HepG2 (cell line): ENCODE measurements at regions not wholly inside any gene's neighbourhood (a gene's known extent, or its start where the extent isn't known, plus 50 kb on each side); places are given as distances from the start of the nearest gene placed in this dataset.

ENCODE experiments used
- ATAC-seq: fragments of 200-7000 bp; cut with Tn5 transposase; 3 replicates; pipeline ENCODE4 v1.9.1; 2020; ENCODE audit warnings: mild to moderate bottlenecking, moderate library complexity
- BruUV-seq: library from RNA; stranded (reverse); fragments of 400-500 nt; replicated peaks from 2 replicates; lab custom pipeline; 2021; lab: Mats Ljungman, UMichigan
- CTCF ChIA-PET: fragments of 300-600 bp; formaldehyde crosslinking; extraction: SDS; loops from one replicate; lab custom pipeline; 2021; ENCODE audit warnings: low total read pairs, inconsistent platforms, low intra/inter-chr PET ratio; lab: Yijun Ruan, JAX
- POLR2A ChIA-PET: fragments of 350-600 bp; sonication (Branson Sonifier 250); formaldehyde crosslinking; loops from one replicate; lab custom pipeline; 2020; ENCODE audit warnings: antibody characterized with exemption, inconsistent platforms; lab: Yijun Ruan, JAX
- DNase-seq: peaks from one replicate; pipeline ENCODE4 v3.0.0-alpha.2; 2015; ENCODE audit warnings: low spot score
- FAIRE-seq: peaks from 3 replicates; lab custom pipeline; 2011; peaks lifted over from hg19 to GRCh38; lab: Jason Lieb, UNC
- H2AFZ ChIP-seq: one replicate; pipeline ENCODE4 v1.6.1; 2011; ENCODE audit warnings: low read length, inconsistent platforms
- H3K27ac ChIP-seq: fragments of 300-600 bp; 3 replicates; pipeline ENCODE4 v1.8.0; 2011; ENCODE audit warnings: mixed run types, mild to moderate bottlenecking, mixed read lengths, low read length, inconsistent platforms; ENCODE audit not compliant: insufficient read depth; ENCODE audit errors: extremely low read length
- H3K27me3 ChIP-seq, 2 experiments: fragments of 200-600 bp in 1 of 2; 2 replicates in 1 of 2; 3 replicates in 1 of 2; pipeline versions ENCODE4 v1.6.0 to v1.8.0; 2011; ENCODE audit warnings: low read length in 2 of 2, mild to moderate bottlenecking in 2 of 2, moderate library complexity in 2 of 2, inconsistent platforms in 1 of 2; ENCODE audit not compliant: insufficient read depth in 2 of 2, control insufficient read depth in 1 of 2
- H3K36me3 ChIP-seq, 2 experiments: fragments of 200-600 bp in 1 of 2; replicated peaks in 1 of 2; 2 replicates in 1 of 2; 3 replicates in 1 of 2; pipeline versions ENCODE4 v1.5.1 to v1.8.0; 2011; ENCODE audit warnings: low read length in 2 of 2, inconsistent platforms in 1 of 2; ENCODE audit not compliant: insufficient read depth in 2 of 2, control insufficient read depth in 1 of 2
- H3K4me1 ChIP-seq: 2 replicates; pipeline ENCODE4 v1.5.1; 2012; ENCODE audit warnings: low read length, inconsistent platforms; ENCODE audit not compliant: insufficient read depth
- H3K4me2 ChIP-seq: 2 replicates; pipeline ENCODE4 v1.6.0; 2011; ENCODE audit warnings: low read depth, low read length, inconsistent platforms
- H3K4me3 ChIP-seq, 3 experiments: fragments of 200-600 bp in 1 of 3; sonication (generic), shearing (Covaris generic) in 1 of 3; replicated peaks in 1 of 3; 2 replicates each; pipeline ENCODE4 v1.5.1; 2011 to 2016; ENCODE audit warnings: low read length in 3 of 3, inconsistent platforms in 2 of 3, low read depth in 2 of 3, mild to moderate bottlenecking in 2 of 3, control low read depth in 1 of 3, mixed read lengths in 1 of 3; ENCODE audit not compliant: insufficient read depth in 1 of 3
- H3K79me2 ChIP-seq: one replicate; pipeline ENCODE4 v1.6.1; 2011; ENCODE audit warnings: low read length, inconsistent platforms; ENCODE audit not compliant: insufficient read depth
- H3K9ac ChIP-seq: 2 replicates; pipeline ENCODE4 v1.6.0; 2011; ENCODE audit warnings: mild to moderate bottlenecking, low read depth, low read length, inconsistent platforms; ENCODE audit not compliant: insufficient read depth
- H3K9me3 ChIP-seq: 2 replicates; pipeline ENCODE4 v1.5.1; 2012; ENCODE audit warnings: mild to moderate bottlenecking, low read length
- H4K20me1 ChIP-seq: 2 replicates; pipeline ENCODE4 v1.6.0; 2011; ENCODE audit warnings: inconsistent platforms, mild to moderate bottlenecking, low read length, moderate library complexity; ENCODE audit not compliant: insufficient read depth
- CEBPG ChIP-seq: IDR thresholded peaks from 2 replicates; pipeline ENCODE4 v1.6.1; 2016
- SMARCE1 ChIP-seq: fragments of 450-650 bp; IDR thresholded peaks from 2 replicates; pipeline ENCODE4 v1.6.1; 2017; ENCODE audit warnings: borderline replicate concordance
- SUZ12 ChIP-seq: fragments of 150-350 bp; IDR thresholded peaks from 2 replicates; pipeline ENCODE4 v1.6.1; 2014; ENCODE audit warnings: low read depth, low read length
- SYNCRIP ChIP-seq: fragments of 200-400 bp; formaldehyde crosslinking; IDR thresholded peaks from 2 replicates; pipeline ENCODE4 v1.6.1; 2018; ENCODE audit warnings: mild to moderate bottlenecking, low read depth, low read length; ENCODE audit not compliant: insufficient read depth
- ZNF230 ChIP-seq: sonication (generic); formaldehyde crosslinking; IDR thresholded peaks from 2 replicates; pipeline ENCODE4 v1.4.0; 2020; ENCODE audit warnings: mild to moderate bottlenecking, missing genetic modification reagents
- ZNF263 ChIP-seq: sonication (generic); formaldehyde crosslinking; IDR thresholded peaks from 2 replicates; pipeline ENCODE4 v1.4.0; 2020; ENCODE audit warnings: missing genetic modification reagents
- ZXDC ChIP-seq: sonication (generic); formaldehyde crosslinking; IDR thresholded peaks from 2 replicates; pipeline ENCODE4 v1.5.0; 2020; ENCODE audit warnings: mild to moderate bottlenecking, missing genetic modification reagents
- WGBS: methylation state at CpG from one replicate; pipeline ENCODE4 v1.1.6; 2017; ENCODE audit warnings: low lambda C conversion rate; 5-methylcytosine and 5-hydroxymethylcytosine counted together
- in situ Hi-C: cut with HindIII; loops from 2 replicates; pipeline ENCODE4 v1.10.0; 2017; ENCODE audit warnings: low pct_unique_long_range_greater_than_20kb; ENCODE audit not compliant: extremely low pct_ligation_motif_present
- intact Hi-C: fragments of 100-400 bp; cut with micrococcal nuclease; formaldehyde crosslinking; loops from one replicate; pipeline ENCODE4 v1.10.0; 2022; ENCODE audit not compliant: unreplicated experiment

GRCh38 chr20:60760256-60761000 is 491.6 kb upstream of the CDH4 start:
- Histone ChIP-seq H3K9me3 (peaks cover 71% of the 10 kb centered on the region), H3K9ac (no peak overlapping the region), H4K20me1 (no peaks in the 10 kb centered on the region), H3K36me3 (no peaks in the 10 kb centered on the region), H3K4me2 (no peak overlapping the region), H3K27me3 (no peaks in the 10 kb centered on the region), H3K4me1 (no peaks in the 10 kb centered on the region)
- no peak for ATAC-seq
- ChIA-PET CTCF (no interaction called here), POLR2A (no interaction called here)
- FAIRE-seq, result no peak
- no TSS peak for BruUV-seq
- intact Hi-C loops, result no loop called here
- TF ChIP-seq ZNF263 (CRISPR knock-in tag) (no peak), SMARCE1 (no peak), SYNCRIP (no peak), SUZ12 (no peak), ZNF230 (CRISPR knock-in tag) (no peak), CEBPG (CRISPR knock-in tag) (no peak), ZXDC (CRISPR knock-in tag) (no peak)
- TF ChIP-seq, all 625 proteins: peak for 0
- in situ Hi-C loops, result no loop called here
- no peak overlapping the region for H3K27ac ChIP-seq
- no peak overlapping the region for H2AFZ ChIP-seq
- no peaks in the 10 kb centered on the region for H3K79me2 ChIP-seq
- no peak overlapping the region for H3K4me3 ChIP-seq
- WGBS, result under 1% methylated on average over 6 of the region's 6 CpGs
- DNase-seq, result no peak
